GM18867 (cell line): ENCODE measurements at regions not wholly inside any gene's neighbourhood (a gene's known extent, or its start where the extent isn't known, plus 50 kb on each side); places are given as distances from the start of the nearest gene placed in this dataset.
"Not testable (repeated sequence)": the region's sequence is repeated elsewhere in the genome, so short reads cannot be mapped to it uniquely, and the experiment has no call there.

ENCODE experiments used
- ATAC-seq: cut with Tn5 transposase; IDR thresholded peaks from one replicate; pipeline ENCODE4 v1.9.1; 2021; ENCODE audit warnings: mild to moderate bottlenecking, moderate library complexity; ENCODE audit not compliant: unreplicated experiment

GRCh38 chr2:356304-356703 lies 68.4 kb upstream of the ALKAL2 start:
- ATAC-seq: not testable (repeated sequence)

DNA sequence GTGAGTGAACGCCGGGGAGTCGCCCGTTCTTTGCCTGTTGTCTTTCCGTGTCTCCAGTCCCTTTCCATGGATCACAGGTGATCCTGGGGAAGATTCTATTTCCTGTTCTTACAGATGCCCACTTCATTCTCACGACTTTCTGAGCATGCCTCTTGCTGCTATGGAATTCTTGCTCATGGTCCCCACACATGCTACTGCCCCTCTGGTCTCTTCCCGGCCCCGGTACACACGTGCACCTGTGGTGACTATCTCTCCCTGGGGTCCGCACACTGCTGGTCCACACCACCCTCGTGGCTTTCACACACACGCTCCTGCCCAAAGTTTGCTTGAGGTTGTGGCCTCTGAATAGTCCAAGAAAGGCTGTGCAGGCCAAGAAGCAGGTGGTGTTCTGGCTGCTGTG lies 67.9 kb upstream of the ALKAL2 start:
- ATAC-seq: no peak

GRCh38 chr2:352696-353095 lies 64.8 kb upstream of the ALKAL2 start:
- no peak for ATAC-seq

- ATAC-seq: no peak
These were observed 61.5 kb upstream of the ALKAL2 start for GRCh38 chr2:349390-349789.

GRCh38 chr2:348361-348916 lies 60.5 kb upstream of the ALKAL2 start:
- ATAC-seq: no peak

DNA sequence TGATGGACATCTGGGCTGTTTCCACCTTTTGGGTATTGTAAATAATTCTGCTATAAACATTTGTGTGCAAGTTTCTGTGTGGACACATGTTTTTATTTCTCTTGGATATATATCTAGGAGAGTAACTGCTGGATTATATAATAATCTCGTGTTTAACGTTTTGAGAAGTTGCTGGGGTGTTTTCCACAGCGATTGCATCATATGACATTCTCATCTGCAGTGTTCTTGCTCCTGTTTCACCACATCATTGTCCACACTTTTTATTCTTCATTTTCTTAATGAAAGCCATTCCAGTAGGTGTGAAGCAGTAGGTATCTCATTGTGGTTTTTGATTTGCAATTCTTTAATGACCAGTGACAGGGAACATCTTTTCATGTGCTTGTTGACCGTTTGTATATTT lies 56.9 kb upstream of the ALKAL2 start:
- ATAC-seq: no peak

- ATAC-seq: no peak
These were observed 55.5 kb upstream of the ALKAL2 start for GRCh38 chr2:343355-343754.

DNA sequence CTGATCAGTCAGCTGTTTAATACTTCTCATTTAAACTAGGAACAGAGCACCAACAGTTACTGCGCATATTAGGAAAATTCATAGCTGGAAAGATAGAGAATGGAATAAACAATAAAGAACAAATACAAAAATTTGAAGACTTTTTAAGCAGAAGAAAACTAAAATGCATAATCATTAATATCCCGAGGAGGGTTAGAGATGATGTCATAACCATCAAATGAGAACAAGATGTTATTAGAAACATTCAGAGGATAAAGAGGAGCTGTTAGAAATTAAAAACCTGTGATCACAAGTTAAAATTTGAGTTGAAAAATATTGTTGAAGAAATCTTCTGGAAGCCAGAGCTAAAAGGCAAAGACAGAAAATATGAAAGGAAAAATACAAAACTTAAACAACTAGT lies 54.0 kb upstream of the ALKAL2 start:
- no peak for ATAC-seq

DNA sequence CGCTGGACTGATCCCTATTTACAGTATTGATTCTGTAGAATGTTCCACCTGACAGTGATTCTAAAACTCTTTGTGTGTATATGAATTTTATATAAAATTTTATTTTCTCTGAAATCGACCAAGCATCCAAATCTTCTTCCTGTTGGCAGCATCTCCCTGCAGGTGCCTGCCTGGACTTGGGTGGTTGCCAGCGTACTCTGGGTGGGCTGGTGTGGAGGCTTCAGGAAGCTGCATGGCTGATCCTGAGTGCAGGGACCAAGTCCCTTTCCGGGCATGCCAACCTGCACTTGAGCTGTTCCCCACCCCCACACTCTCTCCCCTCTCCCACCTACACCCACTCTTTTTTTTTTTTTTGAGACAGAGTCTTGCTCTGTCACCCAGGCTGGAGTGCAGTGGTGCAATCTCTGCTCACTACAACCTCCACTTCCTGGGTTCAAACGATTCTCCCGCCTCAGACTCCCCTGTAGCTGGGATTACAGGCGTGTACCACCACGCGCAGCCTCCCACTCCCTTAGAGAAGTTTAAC lies 53.2 kb upstream of the ALKAL2 start:
- no peak for ATAC-seq
